Karpas-422 (cell line): ENCODE measurements at regions not wholly inside any gene's neighbourhood (a gene's known extent, or its start where the extent isn't known, plus 50 kb on each side); places are given as distances from the start of the nearest gene placed in this dataset.

Experiments
- DNase-seq: peaks from one replicate; pipeline ENCODE4 v3.0.0-alpha.2; 2015
- H2AFZ ChIP-seq: fragments of 200-600 bp; sonication (generic); 2 replicates; pipeline ENCODE4 v1.6.1; 2014; ENCODE audit warnings: antibody characterized with exemption, low read length, mixed read lengths
- H3K27ac ChIP-seq: fragments of 200-600 bp; sonication (generic); 2 replicates; pipeline ENCODE4 v1.5.1; 2014; ENCODE audit warnings: mild to moderate bottlenecking, low read length, moderate library complexity
- H3K27me3 ChIP-seq: fragments of 200-600 bp; sonication (generic); 2 replicates; pipeline ENCODE4 v1.6.1; 2014; ENCODE audit warnings: low read length, mixed read lengths
- H3K36me3 ChIP-seq: fragments of 200-600 bp; sonication (generic); 2 replicates; pipeline ENCODE4 v1.6.1; 2014; ENCODE audit warnings: low read length, mixed read lengths; ENCODE audit not compliant: insufficient read depth
- H3K4me1 ChIP-seq: fragments of 200-600 bp; sonication (generic); 2 replicates; pipeline ENCODE4 v1.6.1; 2014; ENCODE audit warnings: mild to moderate bottlenecking, low read length, mixed read lengths
- H3K4me2 ChIP-seq: fragments of 200-600 bp; sonication (generic); 2 replicates; pipeline ENCODE4 v1.6.1; 2014; ENCODE audit warnings: low read length, low read depth, mild to moderate bottlenecking; ENCODE audit not compliant: poor library complexity, severe bottlenecking
- H3K4me3 ChIP-seq: fragments of 200-600 bp; sonication (generic); 2 replicates; pipeline ENCODE4 v1.5.1; 2014; ENCODE audit warnings: mild to moderate bottlenecking, antibody characterized with exemption, low read length, mixed read lengths
- H3K79me2 ChIP-seq: fragments of 200-600 bp; sonication (generic); 2 replicates; pipeline ENCODE4 v1.6.1; 2014; ENCODE audit warnings: mild to moderate bottlenecking, low read length, mixed read lengths
- H3K9ac ChIP-seq: fragments of 200-600 bp; sonication (generic); 2 replicates; pipeline ENCODE4 v1.6.0; 2014; ENCODE audit warnings: low read length
- H3K9me2 ChIP-seq: fragments of 200-600 bp; sonication (generic), shearing (Covaris generic); replicated peaks from 2 replicates; pipeline ENCODE4 v1.6.0; 2014; ENCODE audit warnings: mild to moderate bottlenecking, low read length, moderate library complexity; ENCODE audit not compliant: insufficient read depth
- H3K9me3 ChIP-seq: fragments of 300-700, 200-600 bp; sonication (generic); 2 replicates; pipeline ENCODE4 v1.6.1; 2014; ENCODE audit warnings: low read length, mixed read lengths
- H4K20me1 ChIP-seq: fragments of 200-600 bp; sonication (generic); 2 replicates; pipeline ENCODE4 v1.6.1; 2014; ENCODE audit warnings: mild to moderate bottlenecking, antibody characterized with exemption, low read length, low read depth; ENCODE audit not compliant: insufficient read depth

DNA sequence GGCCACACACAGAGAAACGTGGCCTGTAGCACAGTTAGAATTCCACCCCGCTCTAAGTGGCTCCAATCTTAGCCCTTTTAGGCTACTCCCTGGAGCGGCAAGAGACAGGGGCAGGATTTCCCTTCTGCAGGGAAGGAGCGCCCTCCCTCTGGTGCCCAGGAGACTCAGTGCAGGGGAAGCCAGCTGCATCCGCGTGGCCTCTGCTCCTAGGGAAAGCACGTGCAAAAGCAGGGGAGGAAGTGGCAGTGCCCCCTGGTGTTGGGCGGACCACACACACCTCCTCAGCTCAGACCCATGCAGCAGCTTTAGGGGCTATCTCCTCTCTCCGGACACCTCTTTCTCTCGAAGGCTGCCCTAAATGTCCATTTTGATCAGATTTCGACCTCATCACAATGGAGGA is 50.0 kb downstream of the SPRING1 start:
- no peaks in the 10 kb centered on the region for H3K9me2 ChIP-seq
- H2AFZ ChIP-seq, result peak overlapping the region; percentile 59
- no peaks in the 10 kb centered on the region for H3K27me3 ChIP-seq
- H3K9me3 ChIP-seq, result no peaks in the 10 kb centered on the region; the same call in 1 of the 2 replicates
- no peak overlapping the region for H3K27ac ChIP-seq
- no peaks in the 10 kb centered on the region for H3K79me2 ChIP-seq
- H3K4me1 ChIP-seq, result peaks cover 56% of the 10 kb centered on the region
- no peak overlapping the region for H3K4me2 ChIP-seq
- no peaks in the 10 kb centered on the region for H3K36me3 ChIP-seq
- no peak overlapping the region for H3K4me3 ChIP-seq
- no peak overlapping the region for H3K9ac ChIP-seq
- H4K20me1 ChIP-seq, result no peaks in the 10 kb centered on the region
- DNase-seq, result peak; percentile 88

DNA sequence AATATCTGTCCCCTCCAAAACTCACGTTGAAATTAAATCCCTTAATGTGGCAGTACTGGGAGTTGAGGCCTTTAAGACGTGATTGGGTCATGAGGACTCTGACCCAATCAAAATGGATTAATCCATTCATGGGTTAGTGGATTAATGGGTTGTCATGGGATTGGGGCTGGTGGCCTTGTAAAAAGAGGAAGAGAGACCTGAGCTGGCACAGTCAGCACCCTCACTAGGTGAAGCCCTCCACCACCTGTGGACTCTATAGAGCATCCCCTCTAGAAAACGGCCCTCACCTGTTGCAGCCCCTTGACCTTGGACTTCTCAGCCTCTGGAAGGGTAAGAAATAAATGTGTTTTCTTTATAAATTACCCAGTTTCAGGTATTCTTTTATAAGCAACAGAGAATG is 53.0 kb downstream of the SPRING1 start:
- no peaks in the 10 kb centered on the region for H3K9me2 ChIP-seq
- no peaks in the 10 kb centered on the region for H4K20me1 ChIP-seq

GRCh38 chr12:116677202-116677661 is 60.6 kb downstream of the SPRING1 start:
- H2AFZ ChIP-seq, result no peak overlapping the region
- no peak overlapping the region for H3K4me3 ChIP-seq
- no peaks in the 10 kb centered on the region for H3K79me2 ChIP-seq
- no peak overlapping the region for H3K27ac ChIP-seq
- 0 out of 2 replicates have a peak, but pooled peaks cover 2% of the 10 kb centered on the region for H3K27me3 ChIP-seq
- no peaks in the 10 kb centered on the region for H3K36me3 ChIP-seq
- no peaks in the 10 kb centered on the region for H3K9me2 ChIP-seq
- H3K4me1 ChIP-seq, result peaks cover 40% of the 10 kb centered on the region
- no peak overlapping the region for H3K9ac ChIP-seq
- H4K20me1 ChIP-seq, result no peaks in the 10 kb centered on the region
- peak overlapping the region; percentile 10 for H3K4me2 ChIP-seq
- DNase-seq, result peak; percentile 63
- H3K9me3 ChIP-seq, result no peaks in the 10 kb centered on the region

More for the DNA sequence above, 53.0 kb downstream of the SPRING1 start:
- H3K4me3 ChIP-seq, result no peak overlapping the region
- H3K79me2 ChIP-seq, result no peaks in the 10 kb centered on the region
- no peak overlapping the region for H3K9ac ChIP-seq
- no peaks in the 10 kb centered on the region for H3K36me3 ChIP-seq
- H3K27me3 ChIP-seq, result no peaks in the 10 kb centered on the region
- no peak overlapping the region for H3K4me2 ChIP-seq
- H3K9me3 ChIP-seq, result no peaks in the 10 kb centered on the region; the same call in 1 of the 2 replicates
- H2AFZ ChIP-seq, result no peak overlapping the region
- peaks cover 26% of the 10 kb centered on the region for H3K4me1 ChIP-seq
- H3K27ac ChIP-seq, result no peak overlapping the region
- DNase-seq, result no peak

GRCh38 chr12:116675339-116676107 is 62.3 kb downstream of the SPRING1 start:
- H3K27ac ChIP-seq, result no peak overlapping the region
- peaks cover 49% of the 10 kb centered on the region for H3K4me1 ChIP-seq
- no peaks in the 10 kb centered on the region for H4K20me1 ChIP-seq
- no peak overlapping the region for H3K9ac ChIP-seq
- no peak overlapping the region for H3K4me2 ChIP-seq
- H3K36me3 ChIP-seq, result no peaks in the 10 kb centered on the region
- no peak overlapping the region for H2AFZ ChIP-seq
- H3K4me3 ChIP-seq, result no peak overlapping the region
- no peaks in the 10 kb centered on the region for H3K79me2 ChIP-seq
- no peaks in the 10 kb centered on the region for H3K9me2 ChIP-seq
- no peak for DNase-seq
- H3K27me3 ChIP-seq, result 0 out of 2 replicates have a peak, but pooled peaks cover 2% of the 10 kb centered on the region
- no peaks in the 10 kb centered on the region for H3K9me3 ChIP-seq

- 0 out of 2 replicates have a peak, but pooled peaks cover 2% of the 10 kb centered on the region for H3K27me3 ChIP-seq
- H3K4me1 ChIP-seq, result peaks cover 53% of the 10 kb centered on the region
Measured at GRCh38 chr12:116674643-116675183, 63.2 kb downstream of the SPRING1 start.

DNA sequence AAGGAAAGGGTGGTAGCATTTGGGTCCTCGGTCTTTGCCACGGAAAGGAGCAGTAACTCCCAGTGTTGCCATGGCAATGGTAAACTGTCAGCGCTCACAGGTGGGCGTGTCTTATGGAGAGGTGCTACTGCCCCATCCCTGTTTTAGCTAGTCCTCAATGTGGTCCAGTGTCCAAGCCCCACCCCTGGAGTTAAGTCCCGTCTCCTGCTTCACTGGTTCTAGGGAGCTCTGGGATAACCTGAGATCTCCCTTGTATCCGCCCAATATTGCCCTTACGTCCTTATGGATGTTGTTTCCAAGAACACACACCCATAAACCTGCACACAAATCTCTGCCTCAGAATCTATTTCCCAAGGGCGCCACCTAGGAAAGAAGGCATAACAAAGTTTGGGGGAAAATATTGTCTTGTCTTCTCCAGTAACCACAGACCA is 64.2 kb downstream of the SPRING1 start:
- Histone ChIP-seq H4K20me1 (no peaks in the 10 kb centered on the region), H3K9me2 (no peaks in the 10 kb centered on the region), H2AFZ (no peak overlapping the region), H3K4me2 (peak overlapping the region; percentile 51), H3K79me2 (no peaks in the 10 kb centered on the region), H3K27me3 (0 out of 2 replicates have a peak, but pooled peaks cover 2% of the 10 kb centered on the region), H3K9ac (no peak overlapping the region), H3K4me1 (peaks cover 48% of the 10 kb centered on the region), H3K4me3 (no peak overlapping the region), H3K36me3 (no peaks in the 10 kb centered on the region), H3K27ac (no peak overlapping the region), H3K9me3 (no peaks in the 10 kb centered on the region)
- no peak for DNase-seq

More at GRCh38 chr12:116674643-116675183, 63.2 kb downstream of the SPRING1 start:
- Histone ChIP-seq H3K4me3 (no peak overlapping the region), H4K20me1 (no peaks in the 10 kb centered on the region), H3K79me2 (no peaks in the 10 kb centered on the region), H3K27ac (no peak overlapping the region), H3K9me2 (no peaks in the 10 kb centered on the region), H3K4me2 (no peak overlapping the region), H2AFZ (no peak overlapping the region), H3K9me3 (no peaks in the 10 kb centered on the region), H3K9ac (no peak overlapping the region), H3K36me3 (no peaks in the 10 kb centered on the region)
- DNase-seq, result no peak

GRCh38 chr12:116672842-116673516 is 64.9 kb downstream of the SPRING1 start:
- no peaks in the 10 kb centered on the region for H3K9me3 ChIP-seq
- peak overlapping the region; percentile 20; the same call in 1 of the 2 replicates for H3K9ac ChIP-seq
- no peaks in the 10 kb centered on the region for H3K36me3 ChIP-seq
- H3K27me3 ChIP-seq, result 0 out of 2 replicates have a peak, but pooled peaks cover 2% of the 10 kb centered on the region
- no peak overlapping the region for H3K27ac ChIP-seq
- H4K20me1 ChIP-seq, result no peaks in the 10 kb centered on the region
- no peak overlapping the region for H2AFZ ChIP-seq
- peak overlapping the region; percentile 18; the same call in 1 of the 2 replicates for H3K4me3 ChIP-seq
- H3K4me2 ChIP-seq, result peak overlapping the region; percentile 51
- DNase-seq, result no peak
- H3K4me1 ChIP-seq, result peaks cover 46% of the 10 kb centered on the region
- H3K9me2 ChIP-seq, result no peaks in the 10 kb centered on the region
- no peaks in the 10 kb centered on the region for H3K79me2 ChIP-seq

DNA sequence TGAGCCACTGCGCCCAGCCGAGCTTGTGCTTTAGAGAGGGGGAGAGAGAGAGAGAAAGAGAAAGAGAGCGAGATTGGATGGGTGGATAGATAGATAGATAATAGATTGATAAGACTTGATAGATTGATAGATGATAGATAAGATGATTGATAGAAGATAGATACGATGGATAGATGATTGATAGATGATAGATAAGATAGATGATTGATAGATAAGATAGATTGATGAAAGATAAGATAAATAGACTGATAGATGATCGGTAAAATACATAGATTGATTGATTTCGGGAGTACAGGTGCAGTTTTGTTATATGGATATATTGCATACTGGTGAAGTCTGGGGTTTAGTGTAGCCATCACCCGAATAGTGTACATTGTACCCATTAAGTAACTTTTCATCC is 65.9 kb downstream of the SPRING1 start:
- Histone ChIP-seq H4K20me1 (no peaks in the 10 kb centered on the region), H3K36me3 (no peaks in the 10 kb centered on the region), H3K4me3 (no peak overlapping the region), H3K4me2 (no peak overlapping the region), H3K9me3 (no peaks in the 10 kb centered on the region), H3K4me1 (peaks cover 36% of the 10 kb centered on the region), H3K9ac (no peak overlapping the region), H3K9me2 (no peaks in the 10 kb centered on the region), H2AFZ (no peak overlapping the region), H3K27ac (no peak overlapping the region), H3K79me2 (no peaks in the 10 kb centered on the region), H3K27me3 (no peaks in the 10 kb centered on the region)
- no peak for DNase-seq
